HCT116 (cell line): ENCODE measurements at regions not wholly inside any gene's neighbourhood (a gene's known extent, or its start where the extent isn't known, plus 50 kb on each side); places are given as distances from the start of the nearest gene placed in this dataset.

Experiments
- ATAC-seq: fragments of 200-7000 bp; cut with Tn5 transposase; 2 replicates; pipeline ENCODE4 v1.9.1; 2020; ENCODE audit warnings: mild to moderate bottlenecking, moderate library complexity
- BruUV-seq: library from RNA; stranded (reverse); fragments of 400-500 nt; replicated peaks from 2 replicates; lab custom pipeline; 2021; lab: Mats Ljungman, UMichigan
- CTCF ChIA-PET: fragments of 300-600 bp; sonication (Branson Sonifier 250); formaldehyde crosslinking; loops from one replicate; lab custom pipeline; 2021; ENCODE audit warnings: antibody characterized with exemption; lab: Charles Lee
- POLR2A ChIA-PET: fragments of 300-600, 350-600 bp; sonication (Branson Sonifier 250); formaldehyde crosslinking; loops from one replicate; lab custom pipeline; 2021; ENCODE audit warnings: antibody characterized with exemption; lab: Charles Lee
- RAD21 ChIA-PET, 2 experiments: fragments of 300-600 bp; sonication (Branson Sonifier 250); formaldehyde crosslinking; loops; one replicate each; lab custom pipeline; 2023; ENCODE audit warnings: low total read pairs in 2 of 2; ENCODE audit not compliant: uncharacterized antibody in 2 of 2, unreplicated experiment in 2 of 2, low non-redundant PET in 1 of 2; lab: Charles Lee
- DNase-seq: peaks from one replicate; pipeline ENCODE4 v3.0.0-alpha.2; 2010; ENCODE audit warnings: low read depth, low spot score
- H2AFZ ChIP-seq: fragments of 200-600 bp; shearing (Covaris generic), sonication (generic); 2 replicates; pipeline ENCODE4 v1.6.1; 2017; ENCODE audit warnings: low read depth, mixed run types, mixed read lengths, antibody characterized with exemption, low read length; ENCODE audit not compliant: poor library complexity, severe bottlenecking
- H3K27ac ChIP-seq: 2 replicates; pipeline ENCODE4 v1.5.1; 2012; ENCODE audit warnings: low read depth, low read length
- H3K27me3 ChIP-seq: fragments of 200-600 bp; sonication (generic); 2 replicates; pipeline ENCODE4 v1.6.1; 2016; ENCODE audit warnings: mixed run types, low read length, mixed read lengths; ENCODE audit not compliant: insufficient read depth
- H3K36me3 ChIP-seq, 2 experiments: fragments of 200-500 bp in 1 of 2; fragments of 200-600 bp in 1 of 2; sonication (Bioruptor generic) in 1 of 2; sonication (generic) in 1 of 2; 2 replicates each; pipeline versions ENCODE4 v1.5.1 to v1.6.1; 2014 to 2016; ENCODE audit warnings: low read length in 2 of 2, inconsistent platforms in 1 of 2, mixed read lengths in 1 of 2, mixed run types in 1 of 2; ENCODE audit not compliant: insufficient read depth in 2 of 2, control insufficient read depth in 1 of 2
- H3K4me1 ChIP-seq, 2 experiments: fragments of 200-600 bp in 1 of 2; sonication (generic) in 1 of 2; 2 replicates each; pipeline versions ENCODE4 v1.5.1 to v1.6.1; 2012 to 2017; ENCODE audit warnings: low read length in 2 of 2, inconsistent platforms in 1 of 2, mild to moderate bottlenecking in 1 of 2, mixed read lengths in 1 of 2, mixed run types in 1 of 2, moderate library complexity in 1 of 2; ENCODE audit not compliant: insufficient read depth in 2 of 2, control insufficient read depth in 1 of 2
- H3K4me2 ChIP-seq: fragments of 200-600 bp; sonication (generic); 2 replicates; pipeline ENCODE4 v1.6.1; 2017; ENCODE audit warnings: mixed run types, low read length, mixed read lengths
- H3K4me3 ChIP-seq, 2 experiments: fragments of 200-600 bp in 1 of 2; sonication (generic) in 1 of 2; replicated peaks in 1 of 2; 2 replicates each; pipeline ENCODE4 v1.5.1; 2011 to 2016; ENCODE audit warnings: low read length in 2 of 2, control low read depth in 1 of 2, low read depth in 1 of 2, mild to moderate bottlenecking in 1 of 2, mixed read lengths in 1 of 2, mixed run types in 1 of 2
- H3K79me2 ChIP-seq: fragments of 200-600 bp; sonication (generic); 2 replicates; pipeline ENCODE4 v1.6.1; 2017; ENCODE audit warnings: mild to moderate bottlenecking, mixed run types, low read length, moderate library complexity, mixed read lengths; ENCODE audit not compliant: insufficient read depth
- H3K9ac ChIP-seq: fragments of 200-600 bp; sonication (generic); 2 replicates; pipeline ENCODE4 v1.6.1; 2016; ENCODE audit warnings: low read length, mixed read lengths
- H3K9me2 ChIP-seq: fragments of 200-600 bp; sonication (generic), shearing (Covaris generic); 2 replicates; pipeline ENCODE4 v1.6.1; 2017; ENCODE audit warnings: mixed run types, mild to moderate bottlenecking, moderate library complexity; ENCODE audit not compliant: insufficient read depth
- H3K9me3 ChIP-seq, 2 experiments: fragments of 200-500 bp in 1 of 2; fragments of 200-600 bp in 1 of 2; sonication (Bioruptor generic) in 1 of 2; sonication (generic) in 1 of 2; 2 replicates each; pipeline ENCODE4 v1.6.1; 2014 to 2017; ENCODE audit warnings: low read length in 2 of 2, mixed read lengths in 2 of 2, inconsistent platforms in 1 of 2, low read depth in 1 of 2, mild to moderate bottlenecking in 1 of 2, mixed run types in 1 of 2, moderate library complexity in 1 of 2; ENCODE audit not compliant: control insufficient read depth in 1 of 2, insufficient read depth in 1 of 2
- H4K20me1 ChIP-seq: fragments of 200-600 bp; sonication (generic), shearing (Covaris generic); 2 replicates; pipeline ENCODE4 v1.6.1; 2017; ENCODE audit warnings: mixed run types, mild to moderate bottlenecking, moderate library complexity; ENCODE audit not compliant: insufficient read depth
- ATF3 ChIP-seq: IDR thresholded peaks from 2 replicates; pipeline ENCODE4 v1.6.1; 2012
- CBX3 ChIP-seq: IDR thresholded peaks from 2 replicates; pipeline ENCODE4 v1.6.1; 2012; ENCODE audit warnings: low read depth
- CEBPB ChIP-seq: IDR thresholded peaks from 2 replicates; pipeline ENCODE4 v1.6.1; 2012; ENCODE audit warnings: low read depth
- EGR1 ChIP-seq: IDR thresholded peaks from 2 replicates; pipeline ENCODE4 v1.6.1; 2012; ENCODE audit warnings: low read depth
- ELF1 ChIP-seq: IDR thresholded peaks from 2 replicates; pipeline ENCODE4 v1.6.1; 2012; ENCODE audit warnings: low read depth, borderline replicate concordance
- EZH2 ChIP-seq: fragments of 200-600 bp; sonication (generic); IDR thresholded peaks from 2 replicates; pipeline ENCODE4 v1.6.1; 2017; ENCODE audit warnings: antibody characterized with exemption, mixed run types
- EZH2phosphoT487 ChIP-seq: fragments of 200-600 bp; IDR thresholded peaks from 2 replicates; pipeline ENCODE4 v1.6.1; 2018; ENCODE audit warnings: antibody characterized with exemption, borderline replicate concordance
- JUND ChIP-seq: IDR thresholded peaks from 2 replicates; pipeline ENCODE4 v1.6.1; 2012
- MAX ChIP-seq: IDR thresholded peaks from 2 replicates; pipeline ENCODE4 v1.6.1; 2012
- POLR2A ChIP-seq: IDR thresholded peaks from 2 replicates; pipeline ENCODE4 v1.7.0; 2011; ENCODE audit warnings: borderline replicate concordance; ENCODE audit not compliant: insufficient read depth, insufficient read length; ENCODE audit errors: extremely low read depth
- POLR2AphosphoS5 ChIP-seq: IDR thresholded peaks from 2 replicates; pipeline ENCODE4 v1.6.1; 2011; ENCODE audit warnings: mild to moderate bottlenecking, low read depth, low read length, moderate library complexity
- REST ChIP-seq: IDR thresholded peaks from 2 replicates; pipeline ENCODE4 v1.6.1; 2012; ENCODE audit warnings: low read depth
- SIN3A ChIP-seq: IDR thresholded peaks from 2 replicates; pipeline ENCODE4 v1.6.1; 2012; ENCODE audit warnings: low read depth
- SP1 ChIP-seq: IDR thresholded peaks from 2 replicates; pipeline ENCODE4 v1.6.1; 2012; ENCODE audit warnings: low read depth
- SRF ChIP-seq: IDR thresholded peaks from 2 replicates; pipeline ENCODE4 v1.6.1; 2012; ENCODE audit warnings: low read depth
- TCF7L2 ChIP-seq: IDR thresholded peaks from 2 replicates; pipeline ENCODE4 v1.7.0; 2011; ENCODE audit warnings: borderline replicate concordance, inconsistent platforms; ENCODE audit not compliant: insufficient read depth, insufficient read length; ENCODE audit errors: extremely low read depth
- YY1 ChIP-seq: IDR thresholded peaks from 2 replicates; pipeline ENCODE4 v1.6.1; 2011; ENCODE audit warnings: low read length, low read depth, moderate library complexity, mild to moderate bottlenecking; ENCODE audit not compliant: insufficient replicate concordance; ENCODE audit errors: extremely low read depth
- ZFX ChIP-seq: fragments of 450-650 bp; IDR thresholded peaks from 2 replicates; pipeline ENCODE4 v1.6.1; 2017
- ZNF274 ChIP-seq: fragments of 200-500 bp; sonication (Bioruptor generic); IDR thresholded peaks from 2 replicates; pipeline ENCODE4 v1.6.1; 2014; ENCODE audit warnings: mild to moderate bottlenecking, low read depth, low read length, inconsistent platforms
- intact Hi-C: fragments of 100-400 bp; cut with micrococcal nuclease; formaldehyde crosslinking; loops from 2 replicates; pipeline ENCODE4 v1.10.0; 2022

GRCh38 chr16:59424714-59425273 lies 690.7 kb upstream of the GOT2 start (continued):
- TF ChIP-seq POLR2AphosphoS5 (no peak), SP1 (no peak), CBX3 (no peak), ATF3 (no peak), POLR2A (no peak), ZFX (no peak)

- H3K36me3 ChIP-seq = no peaks in the 10 kb centered on the region
- no peak overlapping the region for H2AFZ ChIP-seq
- no peak for ATAC-seq
- H3K4me3 ChIP-seq = no peak overlapping the region
- H3K4me2 ChIP-seq = no peak overlapping the region
- H3K9ac ChIP-seq = no peak overlapping the region
- H3K27me3 ChIP-seq = no peaks in the 10 kb centered on the region
- ChIA-PET POLR2A (no interaction called here), CTCF (no interaction called here), RAD21 (no interaction called here)
- peaks cover 0 to 10% of the 10 kb centered on the region in 2 experiments; a peak in 2 of 4 replicates for H3K9me3 ChIP-seq
- no TSS peak for BruUV-seq
- no peaks in the 10 kb centered on the region for H3K9me2 ChIP-seq
- DNase-seq = no peak
- no peaks in the 10 kb centered on the region for H3K4me1 ChIP-seq
- intact Hi-C loops = no loop called here
- no peaks in the 10 kb centered on the region for H4K20me1 ChIP-seq
- H3K27ac ChIP-seq = no peak overlapping the region
- H3K79me2 ChIP-seq = no peaks in the 10 kb centered on the region
- TF ChIP-seq JUND (no peak), ATF3 (no peak), ELF1 (no peak), SIN3A (no peak), EGR1 (no peak), REST (no peak), EZH2 (no peak), CEBPB (no peak), CBX3 (no peak), EZH2phosphoT487 (no peak), MAX (no peak), POLR2A (no peak), SRF (no peak), YY1 (no peak), ZNF274 (no peak), ZFX (no peak), TCF7L2 (no peak)
These were observed 678.1 kb upstream of the GOT2 start for GRCh38 chr16:59411961-59412841.
